Lower leg skin (tissue), 3 donors: ENCODE measurements at regions not wholly inside any gene's neighbourhood (a gene's known extent, or its start where the extent isn't known, plus 50 kb on each side); places are given as distances from the start of the nearest gene placed in this dataset.

ENCODE experiments used
- CTCF ChIP-seq, 3 donors: fragments of 450-650 bp; IDR thresholded peaks; one replicate each; pipeline ENCODE4 v1.5.1; 2016; ENCODE audit warnings: antibody characterized with exemption in 3 of 3, mild to moderate bottlenecking in 3 of 3, moderate library complexity in 2 of 3
- POLR2A ChIP-seq, 2 donors: fragments of 450-650 bp; IDR thresholded peaks; one replicate each; pipeline ENCODE4 v1.6.1; 2016 to 2017; ENCODE audit warnings: antibody characterized with exemption in 2 of 2, mild to moderate bottlenecking in 1 of 2, moderate library complexity in 1 of 2

- TF ChIP-seq POLR2A (IDR thresholded peaks at IDR 0.05) = no peak
- TF ChIP-seq CTCF (IDR thresholded peaks at IDR 0.05) = no peak
Measured at GRCh38 chr18:5061785-5062184, 135.3 kb downstream of the AKAIN1 start.
